Activated B cell treated with CpG ODN at 0.5 μM for 24 hours (primary cell): ENCODE measurements at regions not wholly inside any gene's neighbourhood (a gene's known extent, or its start where the extent isn't known, plus 50 kb on each side); places are given as distances from the start of the nearest gene placed in this dataset.

Experiments
- ATAC-seq: fragments of 200-7000 bp; cut with Tn5 transposase; one replicate; pipeline ENCODE4 v1.10.0; 2021; ENCODE audit warnings: low read depth, mild to moderate bottlenecking, moderate library complexity
- CTCF ChIA-PET: fragments of 350-600 bp; sonication (Branson Sonifier 250); formaldehyde crosslinking; loops from one replicate; lab custom pipeline; 2021; ENCODE audit warnings: antibody characterized with exemption; lab: Charles Lee
- POLR2A ChIA-PET: fragments of 350-600 bp; sonication (Branson Sonifier 250); formaldehyde crosslinking; loops from one replicate; lab custom pipeline; 2021; ENCODE audit warnings: antibody characterized with exemption; lab: Charles Lee
- DNase-seq: peaks from one replicate; pipeline ENCODE4 v3.0.0; 2022
- H3K27ac Mint-ChIP-seq: one replicate; pipeline ENCODE4 v1.8.0; 2020; ENCODE audit warnings: mixed read lengths
- H3K27me3 Mint-ChIP-seq: one replicate; pipeline ENCODE4 v1.8.0; 2021; ENCODE audit warnings: mixed read lengths
- H3K36me3 Mint-ChIP-seq: one replicate; pipeline ENCODE4 v1.8.0; 2021; ENCODE audit warnings: low read depth, mixed read lengths
- H3K4me1 Mint-ChIP-seq: one replicate; pipeline ENCODE4 v1.8.0; 2021; ENCODE audit warnings: mixed read lengths
- H3K4me3 Mint-ChIP-seq: one replicate; pipeline ENCODE4 v1.8.0; 2020; ENCODE audit warnings: mild to moderate bottlenecking, mixed read lengths
- H3K9me3 Mint-ChIP-seq: one replicate; pipeline ENCODE4 v1.8.0; 2020; ENCODE audit warnings: mixed read lengths
- CTCF ChIP-seq: fragments of 200-600 bp; IDR thresholded peaks from one replicate; pipeline ENCODE4 v1.8.0; 2022; ENCODE audit warnings: antibody characterized with exemption, mild to moderate bottlenecking
- intact Hi-C: fragments of 100-400 bp; cut with micrococcal nuclease; formaldehyde crosslinking; loops from one replicate; pipeline ENCODE4 v1.15.1; 2024

GRCh38 chr5:84683594-84683993 lies 298.9 kb upstream of the EDIL3 start:
- Mint-ChIP-seq H3K4me1 (no peaks in the 10 kb centered on the region), H3K27me3 (no peaks in the 10 kb centered on the region), H3K27ac (no peak overlapping the region), H3K9me3 (no peaks in the 10 kb centered on the region), H3K36me3 (no peaks in the 10 kb centered on the region), H3K4me3 (no peak overlapping the region)
- POLR2A ChIA-PET = no interaction called here
- CTCF ChIA-PET = no interaction called here
- no peak for TF ChIP-seq CTCF
- intact Hi-C loops = no loop called here
- ATAC-seq (no peak), DNase-seq (no peak)

GRCh38 chr5:84682531-84682930 lies 297.9 kb upstream of the EDIL3 start:
- CTCF ChIA-PET = no interaction called here
- POLR2A ChIA-PET = no interaction called here
- intact Hi-C loops = no loop called here
- Mint-ChIP-seq H3K27ac (no peak overlapping the region), H3K4me3 (no peak overlapping the region), H3K9me3 (no peaks in the 10 kb centered on the region), H3K27me3 (no peaks in the 10 kb centered on the region), H3K36me3 (no peaks in the 10 kb centered on the region), H3K4me1 (no peaks in the 10 kb centered on the region)
- ATAC-seq = no peak
- DNase-seq = no peak
- no peak for TF ChIP-seq CTCF

- intact Hi-C loops = no loop called here
- TF ChIP-seq CTCF = no peak
- CTCF ChIA-PET = no interaction called here
- no peak for DNase-seq
- POLR2A ChIA-PET = no interaction called here
- H3K9me3 Mint-ChIP-seq = no peaks in the 10 kb centered on the region
- ATAC-seq = no peak
- no peaks in the 10 kb centered on the region for H3K4me1 Mint-ChIP-seq
- no peak overlapping the region for H3K4me3 Mint-ChIP-seq
- H3K36me3 Mint-ChIP-seq = no peaks in the 10 kb centered on the region
- H3K27me3 Mint-ChIP-seq = no peaks in the 10 kb centered on the region
- H3K27ac Mint-ChIP-seq = no peak overlapping the region
Observed at GRCh38 chr5:84680908-84681307, 296.2 kb upstream of the EDIL3 start.

GRCh38 chr5:84673785-84674184 lies 289.1 kb upstream of the EDIL3 start:
- CTCF ChIA-PET = no interaction called here
- Mint-ChIP-seq H3K27me3 (no peaks in the 10 kb centered on the region), H3K4me1 (no peaks in the 10 kb centered on the region), H3K9me3 (peaks cover 10% of the 10 kb centered on the region), H3K27ac (no peak overlapping the region), H3K4me3 (no peak overlapping the region), H3K36me3 (no peaks in the 10 kb centered on the region)
- intact Hi-C loops = no loop called here
- DNase-seq (no peak), ATAC-seq (no peak)
- POLR2A ChIA-PET = no interaction called here
- no peak for TF ChIP-seq CTCF

GRCh38 chr5:84667576-84667975 lies 282.9 kb upstream of the EDIL3 start:
- no peak for DNase-seq
- no peak overlapping the region for H3K27ac Mint-ChIP-seq
- H3K36me3 Mint-ChIP-seq = no peaks in the 10 kb centered on the region
- H3K27me3 Mint-ChIP-seq = no peaks in the 10 kb centered on the region
- ATAC-seq = no peak
- H3K4me1 Mint-ChIP-seq = no peaks in the 10 kb centered on the region
- H3K9me3 Mint-ChIP-seq = peaks cover 14% of the 10 kb centered on the region
- intact Hi-C loops = no loop called here
- CTCF ChIA-PET = no interaction called here
- POLR2A ChIA-PET = no interaction called here
- no peak overlapping the region for H3K4me3 Mint-ChIP-seq
- TF ChIP-seq CTCF = no peak
